ENCODE measurements at regions not wholly inside any gene's neighbourhood (a gene's known extent, or its start where the extent isn't known, plus 50 kb on each side); places are given as distances from the start of the nearest gene placed in this dataset.

- DNase-seq, result peak; percentile 64
These were observed 162.0 kb downstream of the KLF6 start for GRCh38 chr10:3622845-3623621.

DNA sequence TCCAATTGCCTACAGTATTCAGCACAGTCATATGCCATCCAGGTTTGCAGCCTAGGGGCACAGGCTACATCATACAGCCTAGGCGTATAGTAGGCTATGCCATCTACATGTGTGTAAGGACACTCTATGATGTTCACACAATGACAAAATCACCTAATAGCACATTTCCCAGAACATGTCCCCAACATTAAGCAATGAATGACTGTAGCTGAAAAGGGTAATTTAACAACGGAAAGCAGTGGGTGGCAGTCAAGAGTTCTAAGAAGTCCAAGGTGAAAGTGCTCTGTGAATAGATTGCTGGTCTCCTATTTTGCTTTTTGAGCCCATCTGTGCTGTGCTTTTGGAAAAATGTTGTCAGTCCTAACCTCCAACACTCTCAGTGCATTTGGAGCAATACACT is 162.6 kb downstream of the KLF6 start:
- no peak for DNase-seq

DNA sequence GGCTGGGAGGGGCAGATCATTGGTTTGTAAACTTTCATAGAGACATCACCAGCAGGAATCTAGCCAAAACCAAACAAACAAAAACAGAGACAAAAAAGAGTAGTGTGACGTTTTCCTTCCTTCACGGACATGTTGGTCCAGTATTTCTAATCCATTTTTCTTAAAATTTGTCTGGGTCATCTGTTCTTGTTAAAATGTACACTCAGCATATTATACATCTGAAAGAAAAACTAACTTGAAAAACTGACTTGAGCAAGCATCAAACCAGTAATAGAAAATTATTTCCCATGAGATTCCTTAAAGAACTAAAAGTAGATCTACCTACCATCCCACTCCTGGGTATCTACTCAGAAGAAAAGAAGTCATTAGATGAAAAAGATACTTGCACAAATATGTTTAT is 164.2 kb downstream of the KLF6 start:
- DNase-seq, result no peak

DNA sequence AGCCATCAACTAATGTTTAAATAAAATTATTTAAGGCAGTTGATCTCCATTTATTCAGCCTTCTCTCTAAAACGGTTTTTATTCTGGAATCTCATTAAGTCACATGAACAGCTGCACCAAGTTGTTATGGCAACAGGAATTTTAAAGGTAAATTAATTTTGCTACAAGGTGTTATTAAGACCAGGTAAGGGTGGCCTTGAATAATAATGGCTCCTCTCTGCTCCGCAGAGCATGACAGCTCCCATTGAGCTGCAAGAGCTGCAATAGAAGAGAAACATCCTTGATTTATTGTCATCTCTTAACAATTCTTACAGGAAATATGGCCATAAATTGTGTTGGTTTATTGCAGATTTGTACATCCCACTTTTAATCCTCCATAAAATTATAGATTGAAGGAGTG is 165.8 kb downstream of the KLF6 start:
- no peak for DNase-seq

GRCh38 chr10:3616880-3617279 is 168.1 kb downstream of the KLF6 start:
- DNase-seq, result no peak

GRCh38 chr10:3613318-3613717 is 171.7 kb downstream of the KLF6 start:
- DNase-seq, result no peak

- no peak for DNase-seq
These were observed 172.6 kb downstream of the KLF6 start for GRCh38 chr10:3612183-3613001.

- no peak for DNase-seq
These were observed 178.7 kb downstream of the KLF6 start for GRCh38 chr10:3606309-3606708.

GRCh38 chr10:3605882-3606281 is 179.1 kb downstream of the KLF6 start:
- no peak for DNase-seq

DNA sequence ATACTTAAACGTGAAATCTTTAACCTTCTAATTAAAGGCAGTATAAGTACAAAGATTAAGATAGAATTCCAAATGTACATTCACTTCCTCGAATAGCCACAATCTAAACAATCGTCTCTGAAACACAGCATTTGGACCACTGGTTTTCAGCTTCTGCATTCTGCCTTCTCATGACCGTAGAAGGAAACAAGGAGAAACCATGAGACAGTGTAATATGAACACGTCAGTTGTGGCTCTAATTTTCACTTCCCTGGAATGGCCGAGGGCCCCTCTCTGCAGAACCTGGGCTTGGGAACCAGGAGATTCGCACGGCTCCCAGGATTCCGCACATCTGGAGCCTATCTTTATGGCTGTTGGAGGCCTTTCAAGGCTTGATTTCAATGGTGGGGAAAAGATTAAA is 189.3 kb downstream of the KLF6 start:
- DNase-seq, result no peak

DNA sequence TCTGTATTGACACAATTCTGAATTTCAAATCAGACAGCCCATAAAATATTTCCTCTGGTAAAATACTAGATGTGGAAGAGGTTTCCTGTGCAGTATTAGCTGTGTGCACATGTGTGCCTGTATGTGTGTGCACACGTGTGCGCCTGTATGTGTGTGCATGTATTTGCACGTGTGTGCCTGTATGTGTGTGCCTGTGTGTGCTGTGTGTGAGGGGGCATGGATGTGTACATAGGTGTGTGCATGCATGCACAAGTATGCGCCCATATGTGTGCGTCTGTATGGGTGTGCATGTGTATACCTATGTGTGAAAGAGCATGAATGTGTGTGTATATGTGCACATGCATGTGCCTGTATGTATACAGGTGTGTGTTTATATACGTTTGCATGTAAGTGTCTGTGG is 191.4 kb downstream of the KLF6 start:
- no peak for DNase-seq

DNA sequence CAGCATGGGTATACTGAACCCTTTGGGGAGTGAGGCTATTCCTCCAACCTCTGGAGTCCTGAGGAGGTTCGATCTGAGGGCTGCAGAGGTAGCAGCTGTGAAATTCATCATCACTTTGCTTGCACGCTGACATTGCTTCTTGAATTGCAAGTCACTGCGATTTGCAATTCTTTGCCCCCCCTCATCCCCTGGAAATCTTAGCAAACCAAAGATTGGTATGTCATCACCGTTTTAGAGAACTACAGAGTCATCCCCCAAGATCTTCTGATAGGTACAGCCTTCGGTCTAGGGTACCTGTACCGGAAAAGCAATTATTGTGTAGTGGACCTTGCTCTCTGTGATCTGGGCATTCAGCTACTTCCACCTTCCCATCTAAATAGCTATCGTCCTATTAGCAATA is 192.6 kb downstream of the KLF6 start:
- no peak for DNase-seq

GRCh38 chr10:3588816-3589215 is 196.2 kb downstream of the KLF6 start:
- DNase-seq, result no peak

DNA sequence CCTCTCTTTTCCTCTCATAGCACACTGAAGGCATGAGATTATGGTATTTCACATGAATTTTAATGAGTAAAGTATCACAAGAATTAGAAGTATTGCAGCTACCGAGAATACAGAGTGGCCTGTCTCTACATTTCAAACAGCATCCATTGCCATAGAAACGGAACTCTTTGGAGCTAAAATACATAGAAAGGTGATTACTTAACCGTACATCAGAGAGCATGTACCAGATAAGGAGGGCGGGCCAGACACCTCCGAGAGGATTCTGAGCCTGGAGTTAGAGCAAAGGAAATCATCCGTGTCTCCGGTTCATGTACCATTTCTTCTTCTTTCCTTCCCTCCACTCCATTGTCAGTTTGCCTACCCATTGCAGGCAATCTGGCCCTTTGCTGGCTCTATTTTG is 196.7 kb downstream of the KLF6 start:
- no peak for DNase-seq

GRCh38 chr10:3584926-3585784 is 199.9 kb downstream of the KLF6 start:
- DNase-seq, result no peak

- DNase-seq, result no peak
These were observed 204.4 kb downstream of the KLF6 start for GRCh38 chr10:3580565-3580964.

- no peak for DNase-seq
These were observed 205.2 kb downstream of the KLF6 start for GRCh38 chr10:3579845-3580244.

DNA sequence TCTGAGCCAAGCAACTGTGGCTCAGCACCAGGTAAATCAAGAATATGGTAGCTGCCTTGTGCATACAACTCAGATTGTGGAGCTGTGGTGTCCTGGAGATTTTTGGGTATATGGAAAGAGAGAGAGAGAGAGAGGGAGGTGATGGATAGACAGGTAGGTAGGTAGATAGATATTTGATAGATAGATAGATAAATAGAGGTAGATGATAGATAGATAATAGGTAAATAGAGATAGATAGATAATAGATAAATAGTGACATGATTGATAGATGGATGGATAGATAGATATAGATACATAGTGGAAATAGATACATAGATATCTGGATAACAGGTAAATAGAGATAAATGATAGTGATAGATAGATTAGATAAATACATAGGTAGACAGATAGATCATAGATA is 206.3 kb downstream of the KLF6 start:
- DNase-seq, result no peak

- DNase-seq, result no peak
These were observed 206.8 kb downstream of the KLF6 start for GRCh38 chr10:3578159-3578558.

- no peak for DNase-seq
These were observed 210.6 kb downstream of the KLF6 start for GRCh38 chr10:3574451-3574850.

DNA sequence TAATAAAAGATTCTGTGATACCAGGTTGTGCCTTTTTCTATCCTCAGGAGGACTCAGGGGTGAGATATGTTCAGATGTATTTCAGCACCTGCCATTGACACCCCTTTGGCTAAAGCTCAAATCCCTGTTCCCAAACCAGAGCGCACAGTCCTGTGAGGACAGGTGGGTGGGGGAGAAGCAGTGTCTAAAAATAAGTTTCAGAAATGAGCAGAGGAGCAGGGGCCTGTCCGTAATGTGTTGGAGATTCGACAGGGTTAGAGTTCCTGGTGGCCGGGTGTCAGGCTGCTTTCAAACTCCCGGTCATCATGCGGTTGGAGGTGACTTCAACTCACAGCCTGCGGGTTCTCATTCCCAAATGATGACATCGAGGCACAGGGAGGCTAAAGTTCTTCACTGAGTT is 211.5 kb downstream of the KLF6 start:
- DNase-seq, result no peak

DNA sequence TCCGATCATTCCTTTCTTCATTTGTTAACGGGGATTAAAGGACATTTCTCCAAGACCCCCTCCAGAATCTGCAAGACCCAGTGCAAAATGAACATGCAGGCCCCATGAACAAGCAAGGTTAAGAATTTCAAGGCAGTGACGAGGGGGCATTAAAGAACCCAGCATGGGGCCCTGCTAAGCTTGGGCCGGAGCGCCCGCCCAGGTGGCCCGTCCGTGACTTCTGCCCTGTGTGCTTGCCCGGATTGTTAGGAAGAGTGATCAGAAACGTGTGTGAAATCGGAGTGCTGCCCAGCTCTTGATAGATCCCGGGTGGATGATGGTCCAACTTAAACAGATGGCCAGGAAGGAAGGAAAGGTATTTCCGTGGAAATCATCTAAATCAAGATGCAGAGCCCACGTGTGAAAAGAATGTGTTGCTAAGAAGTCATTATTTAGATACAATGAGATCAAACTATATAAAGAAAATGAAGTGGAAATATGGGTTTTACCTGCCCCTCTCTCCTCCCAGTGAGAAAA is 213.6 kb downstream of the KLF6 start:
- DNase-seq, result no peak

DNA sequence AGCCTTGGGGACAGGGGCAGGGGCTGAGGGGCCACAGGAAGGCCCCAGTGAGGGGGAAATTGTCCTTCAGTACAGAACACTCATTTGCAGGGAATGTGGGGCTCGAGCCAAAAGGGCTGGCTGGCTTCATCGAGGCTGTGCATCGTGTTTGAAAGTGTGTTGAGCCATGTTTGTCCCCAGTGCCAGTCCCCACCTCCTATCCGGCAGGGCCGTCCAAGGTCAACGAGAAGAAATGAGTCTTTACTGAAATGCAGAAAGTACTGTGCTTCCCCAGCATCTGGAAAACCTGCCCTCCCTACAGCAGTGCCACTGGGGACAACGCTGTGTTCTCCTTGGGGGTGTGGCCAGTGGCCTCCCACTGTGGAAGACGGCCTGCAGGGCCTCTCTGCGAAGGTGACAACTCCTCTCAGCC is 214.1 kb downstream of the KLF6 start:
- no peak for DNase-seq

Measured in activated CD8-positive, alpha-beta memory T cell treated with anti-CD3 and anti-CD28 coated beads, Interleukin-2, amount 50 U/mL, for 48 hours (primary cell).